ENCODE measurements at regions not wholly inside any gene's neighbourhood (a gene's known extent, or its start where the extent isn't known, plus 50 kb on each side); places are given as distances from the start of the nearest gene placed in this dataset.

DNA sequence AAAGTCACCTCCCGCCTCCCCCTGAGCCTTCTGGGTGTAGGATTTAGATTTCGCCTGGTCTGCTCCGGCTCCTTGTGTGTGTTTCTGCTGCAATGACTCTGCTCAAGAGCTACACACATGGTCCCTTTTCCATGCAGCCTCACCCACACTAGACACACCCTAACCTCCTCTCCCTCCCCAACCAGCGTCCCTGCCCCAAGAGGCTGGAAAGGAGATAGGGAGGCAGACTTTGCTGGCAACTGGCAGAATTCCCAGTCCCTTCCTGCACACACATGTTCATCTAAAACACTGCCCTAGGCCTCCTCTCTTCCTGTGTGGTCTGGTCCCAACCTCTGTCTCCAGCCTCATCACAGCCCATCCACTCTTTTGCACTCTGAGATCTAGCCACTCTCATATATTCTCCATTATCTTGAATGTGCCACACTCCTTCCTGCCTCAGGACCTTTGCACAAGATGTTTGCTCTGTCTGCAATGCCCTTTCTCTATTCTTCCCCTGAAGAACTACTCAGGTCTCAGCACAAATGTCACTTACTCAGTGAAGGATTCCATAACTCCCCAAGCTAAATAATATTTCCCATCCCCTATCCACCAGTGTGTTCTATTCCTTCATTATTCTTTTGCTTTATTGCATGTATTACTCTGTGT lies 253.8 kb downstream of the CDK5RAP2 start:
- H3K27ac ChIP-seq = no peak overlapping the region
- TF ChIP-seq, protein P1, sequence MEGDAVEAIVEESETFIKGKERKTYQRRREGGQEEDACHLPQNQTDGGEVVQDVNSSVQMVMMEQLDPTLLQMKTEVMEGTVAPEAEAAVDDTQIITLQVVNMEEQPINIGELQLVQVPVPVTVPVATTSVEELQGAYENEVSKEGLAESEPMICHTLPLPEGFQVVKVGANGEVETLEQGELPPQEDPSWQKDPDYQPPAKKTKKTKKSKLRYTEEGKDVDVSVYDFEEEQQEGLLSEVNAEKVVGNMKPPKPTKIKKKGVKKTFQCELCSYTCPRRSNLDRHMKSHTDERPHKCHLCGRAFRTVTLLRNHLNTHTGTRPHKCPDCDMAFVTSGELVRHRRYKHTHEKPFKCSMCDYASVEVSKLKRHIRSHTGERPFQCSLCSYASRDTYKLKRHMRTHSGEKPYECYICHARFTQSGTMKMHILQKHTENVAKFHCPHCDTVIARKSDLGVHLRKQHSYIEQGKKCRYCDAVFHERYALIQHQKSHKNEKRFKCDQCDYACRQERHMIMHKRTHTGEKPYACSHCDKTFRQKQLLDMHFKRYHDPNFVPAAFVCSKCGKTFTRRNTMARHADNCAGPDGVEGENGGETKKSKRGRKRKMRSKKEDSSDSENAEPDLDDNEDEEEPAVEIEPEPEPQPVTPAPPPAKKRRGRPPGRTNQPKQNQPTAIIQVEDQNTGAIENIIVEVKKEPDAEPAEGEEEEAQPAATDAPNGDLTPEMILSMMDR (conservative IDR thresholded peaks at IDR 0.05) = no peak

GRCh38 chr9:120324996-120325642 lies 254.8 kb downstream of the CDK5RAP2 start:
- TF ChIP-seq, protein P1 (conservative IDR thresholded peaks at IDR 0.05) = no peak; the same call in 1 of the 2 replicates
- no peak overlapping the region for H3K27ac ChIP-seq

GRCh38 chr9:120324461-120324860 lies 255.5 kb downstream of the CDK5RAP2 start:
- no peak overlapping the region for H3K27ac ChIP-seq
- TF ChIP-seq, protein P1 (conservative IDR thresholded peaks at IDR 0.05) = no peak

- H3K27ac ChIP-seq = no peak overlapping the region
- TF ChIP-seq, protein P1 (conservative IDR thresholded peaks at IDR 0.05) = no peak
These were observed 256.8 kb downstream of the CDK5RAP2 start for GRCh38 chr9:120323125-120323524.

- TF ChIP-seq, protein P1 (conservative IDR thresholded peaks at IDR 0.05) = no peak
- H3K27ac ChIP-seq = no peak overlapping the region
These were observed 260.5 kb downstream of the CDK5RAP2 start for GRCh38 chr9:120319452-120319851.

- no peak overlapping the region for H3K27ac ChIP-seq
- TF ChIP-seq, protein P1 (conservative IDR thresholded peaks at IDR 0.05) = no peak
These were observed 264.8 kb downstream of the CDK5RAP2 start for GRCh38 chr9:120315154-120315553.

- H3K27ac ChIP-seq = no peak overlapping the region
- TF ChIP-seq, protein P1 (conservative IDR thresholded peaks at IDR 0.05) = no peak
These were observed 267.9 kb downstream of the CDK5RAP2 start for GRCh38 chr9:120312031-120312430.

Measured in VCaP (cell line).